Tibial nerve (tissue), 4 donors: ENCODE measurements at regions not wholly inside any gene's neighbourhood (a gene's known extent, or its start where the extent isn't known, plus 50 kb on each side); places are given as distances from the start of the nearest gene placed in this dataset.

Source experiments
- EP300 ChIP-seq, 2 donors: sonication (generic); formaldehyde crosslinking; IDR thresholded peaks; one replicate each; pipeline ENCODE4 v1.6.1; 2017; ENCODE audit warnings: antibody characterized with exemption in 2 of 2, mild to moderate bottlenecking in 1 of 2
- TF ChIP-seq, protein P1 (sequence below), 5 experiments: fragments of 200-600 bp in 3 of 5; fragments of 450-650 bp in 2 of 5; sonication (generic) in 3 of 5; IDR thresholded peaks; one replicate each; pipeline ENCODE4 v1.5.1; 2016 to 2019; ENCODE audit warnings: antibody characterized with exemption in 5 of 5, mild to moderate bottlenecking in 3 of 5, moderate library complexity in 2 of 5

DNA sequence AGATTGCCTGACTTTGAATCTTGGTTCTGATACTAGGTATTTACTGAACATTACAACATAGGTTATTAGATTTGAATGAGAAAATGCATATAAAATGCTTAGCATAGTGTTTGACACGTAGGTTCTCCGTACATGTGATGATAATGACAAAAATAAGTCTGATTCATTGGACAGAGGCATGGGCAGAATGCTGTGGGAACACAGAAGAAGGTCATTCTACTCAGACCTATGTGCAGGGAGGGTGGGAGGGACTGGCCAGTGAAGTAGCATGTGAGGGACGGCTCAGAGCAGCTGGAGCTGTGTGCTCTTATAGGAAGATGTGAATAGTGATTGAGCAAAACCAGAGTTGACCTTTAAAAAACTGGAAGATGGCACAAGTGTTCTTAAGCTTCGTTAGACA lies 256.8 kb upstream of the RAG2 start:
- TF ChIP-seq, protein P1, sequence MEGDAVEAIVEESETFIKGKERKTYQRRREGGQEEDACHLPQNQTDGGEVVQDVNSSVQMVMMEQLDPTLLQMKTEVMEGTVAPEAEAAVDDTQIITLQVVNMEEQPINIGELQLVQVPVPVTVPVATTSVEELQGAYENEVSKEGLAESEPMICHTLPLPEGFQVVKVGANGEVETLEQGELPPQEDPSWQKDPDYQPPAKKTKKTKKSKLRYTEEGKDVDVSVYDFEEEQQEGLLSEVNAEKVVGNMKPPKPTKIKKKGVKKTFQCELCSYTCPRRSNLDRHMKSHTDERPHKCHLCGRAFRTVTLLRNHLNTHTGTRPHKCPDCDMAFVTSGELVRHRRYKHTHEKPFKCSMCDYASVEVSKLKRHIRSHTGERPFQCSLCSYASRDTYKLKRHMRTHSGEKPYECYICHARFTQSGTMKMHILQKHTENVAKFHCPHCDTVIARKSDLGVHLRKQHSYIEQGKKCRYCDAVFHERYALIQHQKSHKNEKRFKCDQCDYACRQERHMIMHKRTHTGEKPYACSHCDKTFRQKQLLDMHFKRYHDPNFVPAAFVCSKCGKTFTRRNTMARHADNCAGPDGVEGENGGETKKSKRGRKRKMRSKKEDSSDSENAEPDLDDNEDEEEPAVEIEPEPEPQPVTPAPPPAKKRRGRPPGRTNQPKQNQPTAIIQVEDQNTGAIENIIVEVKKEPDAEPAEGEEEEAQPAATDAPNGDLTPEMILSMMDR (IDR thresholded peaks at IDR 0.05): no peak
- TF ChIP-seq EP300 (IDR thresholded peaks at IDR 0.05): no peak
